LHCN-M2 (cell line): ENCODE measurements at regions not wholly inside any gene's neighbourhood (a gene's known extent, or its start where the extent isn't known, plus 50 kb on each side); places are given as distances from the start of the nearest gene placed in this dataset.

Experiments
- DNase-seq: peaks from one replicate; pipeline ENCODE4 v3.0.0-alpha.2; 2012; ENCODE audit warnings: low read depth

DNA sequence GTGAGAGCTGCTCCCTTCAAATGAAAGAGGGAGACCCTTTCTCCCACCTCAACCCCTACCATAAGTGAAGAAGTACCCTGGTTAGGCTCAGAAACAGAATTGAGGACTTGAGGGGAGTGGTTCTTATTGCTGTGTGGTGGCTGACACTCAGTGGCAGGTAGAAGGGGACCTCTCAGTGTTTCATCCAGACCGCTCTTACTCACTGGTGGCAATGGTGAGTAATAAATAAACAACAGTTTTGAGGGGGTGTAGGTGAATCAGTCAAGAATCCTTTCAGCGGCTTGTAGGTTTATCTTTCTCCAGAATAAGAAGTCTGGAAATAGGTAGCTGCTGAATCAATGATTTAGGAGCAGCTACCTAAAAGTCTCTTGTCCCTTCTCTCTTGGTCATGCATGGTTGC lies 403.4 kb upstream of the B3GAT1 start:
- no peak for DNase-seq

DNA sequence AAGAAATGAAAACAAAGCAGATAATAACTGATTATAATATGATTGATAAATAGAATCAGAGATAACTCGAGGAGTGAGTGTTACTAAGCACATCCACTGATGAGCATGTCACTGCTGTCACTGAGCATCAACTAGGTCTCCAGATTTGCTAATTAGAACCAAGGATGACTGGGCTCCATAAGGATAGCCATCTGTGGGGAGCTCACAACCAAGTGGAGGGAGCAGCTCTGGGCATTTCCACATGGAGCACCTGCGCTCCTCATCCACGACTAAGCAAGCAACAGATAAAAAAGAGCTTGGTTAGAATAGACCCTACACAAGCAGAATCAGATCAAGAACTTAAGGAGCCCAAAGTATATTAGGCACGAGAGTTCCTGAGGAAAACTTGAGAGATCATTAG lies 396.0 kb upstream of the B3GAT1 start:
- no peak for DNase-seq

- DNase-seq: no peak
These were observed 390.6 kb upstream of the B3GAT1 start for GRCh38 chr11:134802598-134802997.

DNA sequence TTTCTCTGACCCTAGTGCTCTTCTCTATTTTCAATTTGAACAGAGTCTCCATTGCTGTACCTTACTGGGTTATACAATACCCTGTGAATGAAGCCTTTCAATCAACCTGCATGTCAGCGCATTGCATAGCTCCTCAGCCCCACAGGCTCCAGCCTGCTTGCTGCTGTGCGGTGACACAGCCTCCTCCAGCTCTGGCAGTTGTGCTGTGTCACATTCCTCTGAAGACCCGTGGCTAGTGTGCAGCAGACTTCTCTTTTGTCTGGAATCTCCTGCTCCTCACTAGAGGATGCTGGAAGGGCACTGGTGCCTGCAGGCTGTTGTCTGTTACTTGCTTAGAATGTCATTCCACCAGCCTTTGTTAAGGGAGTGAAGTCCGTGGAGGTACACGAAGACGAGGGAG lies 390.1 kb upstream of the B3GAT1 start:
- DNase-seq: no peak

DNA sequence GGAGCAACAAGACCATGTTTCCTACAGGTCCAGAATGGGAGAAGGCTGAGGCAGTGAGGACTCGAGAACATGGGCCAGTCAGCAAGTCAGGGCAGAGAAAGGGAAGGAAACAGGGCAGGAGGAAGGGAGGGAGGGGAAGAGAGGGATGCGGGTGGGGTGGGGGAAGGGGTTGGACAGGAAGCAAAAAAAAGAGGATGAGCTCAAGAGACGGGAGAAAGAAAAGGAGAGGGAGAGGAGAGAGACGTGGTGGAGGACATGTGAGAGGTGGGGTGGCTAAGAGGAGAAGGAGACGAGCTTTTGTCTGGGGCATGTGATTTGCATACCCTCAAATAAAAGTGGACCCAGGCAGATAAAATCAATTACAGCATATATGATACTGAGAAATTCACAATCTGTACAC lies 389.5 kb upstream of the B3GAT1 start:
- no peak for DNase-seq

GRCh38 chr11:134800826-134801225 lies 388.8 kb upstream of the B3GAT1 start:
- DNase-seq: no peak

GRCh38 chr11:134800130-134800529 lies 388.1 kb upstream of the B3GAT1 start:
- DNase-seq: no peak

DNA sequence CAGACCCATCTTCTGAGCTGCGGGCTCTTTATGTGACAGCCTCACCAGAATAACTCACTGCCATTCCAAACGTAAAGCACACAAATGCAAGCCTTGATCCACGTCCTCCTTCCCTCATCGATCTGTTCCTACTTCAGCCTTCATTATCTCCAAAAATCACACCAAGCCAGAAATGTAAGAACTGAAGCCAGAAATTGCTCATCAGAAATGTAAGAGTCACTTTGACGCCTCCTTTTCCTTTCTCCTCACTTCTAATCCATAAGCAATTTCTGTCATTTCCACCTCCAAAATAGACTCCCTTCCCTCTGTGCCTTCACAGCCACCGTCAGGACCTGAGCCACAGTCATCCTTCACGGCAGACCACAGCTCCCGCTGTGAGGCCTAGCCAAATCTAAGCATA lies 387.3 kb upstream of the B3GAT1 start:
- DNase-seq: no peak

DNA sequence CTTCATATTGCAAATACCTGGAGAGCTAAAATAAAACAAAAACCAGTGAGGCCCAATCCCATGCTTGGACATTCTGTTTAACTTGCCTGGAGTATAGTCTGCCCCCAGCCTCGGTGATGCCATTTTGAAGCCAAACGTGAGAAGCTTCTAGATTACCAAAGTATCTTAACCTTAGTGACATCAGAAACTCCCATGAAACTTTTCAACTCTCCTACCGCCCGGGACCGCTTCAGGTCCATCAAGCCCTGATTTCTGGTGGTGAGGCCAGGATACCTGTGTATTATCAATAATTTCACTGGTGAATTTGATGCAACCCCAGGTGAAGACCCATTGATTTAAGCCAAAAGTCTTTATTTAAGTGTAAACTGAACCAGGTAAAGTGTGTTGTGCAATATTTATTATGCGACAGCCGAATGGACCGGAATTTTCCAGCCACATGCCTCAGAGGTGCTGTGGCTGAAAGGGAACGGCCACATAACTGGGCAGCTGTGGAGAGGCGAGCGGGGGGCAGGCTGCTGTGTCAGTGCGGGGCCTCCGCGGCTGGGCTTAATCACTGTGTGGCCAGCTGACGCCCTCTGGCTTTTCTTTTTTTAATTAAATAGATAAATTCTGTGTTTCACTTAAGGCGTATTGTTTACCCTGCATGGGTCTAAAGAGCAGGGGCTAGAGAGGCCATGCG lies 385.5 kb upstream of the B3GAT1 start:
- no peak for DNase-seq

DNA sequence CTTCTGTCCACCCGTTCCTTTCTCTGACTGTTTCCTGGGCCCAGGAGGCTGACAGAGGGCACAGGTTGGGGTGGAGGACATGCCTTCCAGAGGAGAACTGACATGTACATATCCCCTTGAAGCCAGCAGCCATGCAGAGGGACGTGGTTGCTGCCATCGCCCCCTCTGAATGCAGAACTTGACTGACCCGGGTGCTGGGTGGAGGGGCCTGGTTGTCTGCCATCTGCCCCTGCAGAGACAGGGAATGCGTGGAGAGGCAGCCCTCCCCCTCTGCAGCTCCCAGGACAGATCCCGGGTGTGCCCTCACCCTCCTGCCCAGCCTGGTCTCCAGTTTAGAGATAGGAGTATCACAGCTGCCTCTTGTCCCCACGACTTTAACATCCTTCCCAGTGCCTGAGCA lies 383.0 kb upstream of the B3GAT1 start:
- no peak for DNase-seq

DNA sequence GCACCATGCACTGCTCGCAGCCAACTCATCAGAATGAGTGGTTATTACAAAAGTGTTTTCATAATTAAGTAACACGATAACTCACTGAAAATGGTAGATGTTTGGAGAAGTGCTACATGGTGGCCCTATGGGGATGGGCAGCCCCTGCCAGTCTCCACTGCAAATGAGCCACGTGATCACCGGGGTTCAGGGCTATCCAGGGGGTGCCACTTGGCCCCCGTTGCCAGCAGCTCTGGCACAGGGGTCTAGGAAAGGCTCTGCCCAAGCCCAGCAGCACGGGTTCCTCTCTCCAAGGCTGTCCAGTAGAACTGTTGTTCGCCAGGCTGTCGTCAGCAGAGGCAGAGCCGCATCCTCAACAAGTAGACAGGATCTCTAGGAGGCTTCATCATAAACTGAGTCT lies 382.1 kb upstream of the B3GAT1 start:
- DNase-seq: no peak

DNA sequence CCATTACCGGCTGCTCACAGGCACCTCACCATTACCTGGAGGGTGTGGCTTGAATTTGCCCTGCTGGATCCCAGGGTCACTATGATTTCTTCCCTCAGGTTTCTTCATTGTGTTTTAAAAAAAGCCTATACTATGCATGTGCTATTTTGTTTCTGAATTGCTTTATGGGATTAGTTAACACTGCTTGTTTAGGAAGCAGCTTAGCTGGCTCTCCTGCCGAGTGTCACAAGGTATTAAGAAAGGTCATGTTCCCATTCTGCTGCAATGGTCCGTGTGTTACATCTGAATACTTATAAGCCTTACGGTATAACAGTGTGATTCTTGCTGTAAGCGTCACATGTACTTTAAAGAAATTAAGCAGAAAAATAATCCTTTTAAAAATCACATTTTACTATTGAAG lies 380.6 kb upstream of the B3GAT1 start:
- no peak for DNase-seq

- DNase-seq: no peak
These were observed 380.0 kb upstream of the B3GAT1 start for GRCh38 chr11:134792044-134792443.

DNA sequence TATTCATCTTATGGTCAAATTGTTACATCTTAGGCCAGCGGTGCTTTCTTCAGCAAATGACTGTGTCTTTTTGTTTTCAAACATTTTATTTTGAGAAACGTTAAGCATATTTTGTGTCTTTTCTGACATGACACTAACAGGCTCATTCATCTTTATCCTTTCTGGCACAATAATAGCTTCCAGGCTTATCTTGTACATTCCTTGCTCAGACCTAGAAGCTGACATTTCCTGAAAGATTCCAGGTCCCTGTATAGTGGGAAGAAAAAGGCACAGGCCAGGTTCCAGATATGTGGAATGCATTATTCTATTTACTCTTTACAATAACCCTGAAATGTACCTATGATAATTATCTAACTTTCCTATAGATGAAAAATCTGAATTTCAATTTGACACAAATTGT lies 379.1 kb upstream of the B3GAT1 start:
- DNase-seq: no peak

GRCh38 chr11:134789104-134789503 lies 377.1 kb upstream of the B3GAT1 start:
- DNase-seq: no peak

GRCh38 chr11:134786636-134787035 lies 374.6 kb upstream of the B3GAT1 start:
- DNase-seq: no peak

DNA sequence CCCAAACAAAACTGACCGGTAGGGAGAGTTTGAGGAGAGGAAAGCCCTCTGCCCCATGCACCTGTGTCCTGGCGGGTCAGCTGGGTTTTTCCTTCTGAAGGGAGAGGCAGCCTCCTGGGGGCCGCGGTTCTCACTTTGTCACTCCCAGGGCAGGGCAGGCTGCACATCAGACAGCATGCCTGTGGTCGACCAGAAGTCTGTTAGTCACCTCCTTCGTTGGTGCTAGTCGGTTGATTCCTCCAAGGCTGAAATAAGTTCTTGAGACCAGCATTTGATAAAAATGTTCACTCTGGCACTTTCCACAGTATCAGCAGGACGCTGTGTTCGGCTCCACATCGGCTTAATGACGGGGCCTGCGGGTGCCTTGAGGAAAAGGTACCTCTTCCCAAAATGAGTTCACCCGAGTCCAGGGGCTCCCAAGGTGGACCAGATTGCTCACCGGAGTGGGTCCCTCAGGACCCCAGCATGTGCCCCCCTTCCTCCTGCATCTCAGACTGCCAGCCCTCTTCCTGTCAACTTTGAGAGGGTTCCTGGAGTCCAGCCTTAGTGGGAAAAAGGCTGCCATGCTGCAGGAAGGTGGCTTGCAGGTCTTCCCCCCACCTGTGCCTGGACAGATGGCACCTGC lies 373.7 kb upstream of the B3GAT1 start:
- DNase-seq: no peak

DNA sequence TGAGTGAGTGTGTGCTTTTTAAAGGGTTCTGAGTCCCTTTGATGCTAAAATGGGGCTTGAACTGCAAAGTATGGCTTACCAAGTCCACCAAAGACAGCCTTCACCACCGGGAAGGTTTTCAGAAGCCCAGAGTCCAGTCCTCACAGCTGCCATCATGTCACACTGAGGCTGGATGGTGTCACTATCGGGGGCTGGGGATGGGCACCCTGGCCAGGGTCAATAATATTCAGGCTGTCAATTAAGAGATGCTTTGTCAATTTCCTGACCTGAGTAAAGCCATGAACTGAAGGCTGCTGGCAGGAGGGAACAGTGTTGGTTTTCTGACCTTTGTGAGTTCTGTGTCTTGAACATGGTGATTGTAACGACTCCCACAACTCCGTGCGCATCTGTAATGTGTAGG lies 373.0 kb upstream of the B3GAT1 start:
- no peak for DNase-seq

DNA sequence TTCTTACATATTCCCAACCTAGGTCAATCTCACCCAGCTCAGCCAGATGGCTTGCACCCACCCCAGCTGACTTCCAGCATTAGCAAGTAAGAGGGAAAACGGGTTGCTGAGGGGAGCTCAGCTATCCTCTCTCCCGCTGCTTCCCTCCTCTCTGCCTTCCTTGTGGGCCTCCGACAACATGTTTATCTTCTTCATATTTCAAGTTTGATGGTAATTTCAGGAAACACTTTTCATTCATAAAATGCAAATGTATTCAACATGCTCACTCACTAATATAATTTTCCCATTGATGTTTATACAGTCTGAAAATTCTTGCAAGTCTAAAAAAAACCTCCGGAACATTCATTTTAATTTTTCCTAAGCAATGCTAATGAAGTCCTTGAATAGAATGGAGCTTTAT lies 372.5 kb upstream of the B3GAT1 start:
- DNase-seq: no peak

GRCh38 chr11:134784046-134784445 lies 372.0 kb upstream of the B3GAT1 start:
- DNase-seq: no peak

DNA sequence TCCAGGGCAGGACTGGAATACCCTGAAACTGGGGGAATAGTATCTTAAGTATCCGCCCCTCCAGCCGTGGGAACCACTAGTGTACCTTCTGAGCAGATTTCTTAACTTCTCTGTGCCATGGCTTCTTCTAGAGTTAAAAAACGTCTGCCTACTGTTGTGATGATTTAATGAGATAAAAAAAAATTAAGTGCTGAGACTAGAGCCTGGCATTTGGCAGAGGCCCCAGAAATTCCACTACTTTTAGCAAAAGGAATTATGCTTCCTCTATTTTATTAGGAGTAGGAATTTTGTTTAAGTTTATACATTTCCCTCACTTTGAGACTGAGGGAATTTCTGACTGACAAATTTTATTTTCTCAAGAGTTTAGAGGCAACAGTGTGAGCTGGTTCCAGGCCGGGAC lies 371.2 kb upstream of the B3GAT1 start:
- no peak for DNase-seq

GRCh38 chr11:134781380-134781866 lies 369.4 kb upstream of the B3GAT1 start:
- DNase-seq: no peak

- no peak for DNase-seq
These were observed 368.6 kb upstream of the B3GAT1 start for GRCh38 chr11:134780486-134781147.
